ENCODE measurements at regions not wholly inside any gene's neighbourhood (a gene's known extent, or its start where the extent isn't known, plus 50 kb on each side); places are given as distances from the start of the nearest gene placed in this dataset.

GRCh38 chr6:133590196-133590595, 298.7 kb upstream of the TCF21 start:
- TF ChIP-seq POLR2A (IDR thresholded peaks at IDR 0.05) (no peak), CTCF (IDR thresholded peaks at IDR 0.05) (no peak)

Measured in tibial nerve (tissue), 3 donors.